ENCODE measurements at regions not wholly inside any gene's neighbourhood (a gene's known extent, or its start where the extent isn't known, plus 50 kb on each side); places are given as distances from the start of the nearest gene placed in this dataset.

DNA sequence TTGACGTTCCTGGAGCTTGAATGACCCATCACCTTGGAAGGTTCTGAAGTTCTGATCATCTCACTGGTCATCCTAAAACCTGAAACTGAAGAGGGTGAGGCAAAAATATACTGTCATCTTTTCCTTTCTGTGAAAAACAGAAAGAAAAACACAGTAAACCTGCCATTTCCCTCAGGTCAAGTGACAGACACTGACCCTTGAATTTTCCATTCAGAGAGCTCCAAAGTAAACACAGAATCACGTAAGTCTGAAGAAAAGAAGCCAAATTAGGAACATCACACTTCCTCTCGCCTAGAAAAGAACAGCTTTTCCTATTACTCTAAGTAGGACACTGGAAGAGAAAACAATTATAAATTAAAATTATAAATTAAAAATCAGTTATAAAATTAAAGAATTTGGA lies 78.7 kb upstream of the TGFBR2 start:
- POLR2A ChIA-PET: no interaction called here
- CTCF ChIA-PET: interaction anchor here (1.0 to 1.8 kb wide), 2 partner anchors 15 kb away, joined by 3 to 4 read pairs; no protein-coding TSS in a partner anchor
- no peak for DNase-seq (ENCODE audit: low read depth, low spot score)

DNA sequence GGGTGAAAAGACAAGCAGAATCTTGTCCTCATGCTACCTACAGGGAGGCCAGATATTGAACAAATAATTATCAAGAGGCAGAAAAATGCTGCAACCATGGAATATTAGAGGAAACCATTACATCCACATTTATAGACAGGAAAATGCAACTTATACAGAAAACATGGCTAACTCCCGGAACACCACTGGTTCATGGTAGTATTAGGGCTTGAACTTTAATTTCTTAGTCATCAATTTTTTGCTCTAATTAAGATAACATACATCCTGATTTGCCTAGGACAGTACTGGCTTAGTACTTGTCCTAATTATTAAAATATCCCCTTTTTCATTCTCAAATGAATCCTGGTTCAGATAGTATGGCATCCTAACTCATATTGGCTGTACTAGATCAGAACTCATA lies 76.3 kb upstream of the TGFBR2 start:
- ChIA-PET CTCF (no interaction called here), POLR2A (no interaction called here)
- TF ChIP-seq, protein P1, sequence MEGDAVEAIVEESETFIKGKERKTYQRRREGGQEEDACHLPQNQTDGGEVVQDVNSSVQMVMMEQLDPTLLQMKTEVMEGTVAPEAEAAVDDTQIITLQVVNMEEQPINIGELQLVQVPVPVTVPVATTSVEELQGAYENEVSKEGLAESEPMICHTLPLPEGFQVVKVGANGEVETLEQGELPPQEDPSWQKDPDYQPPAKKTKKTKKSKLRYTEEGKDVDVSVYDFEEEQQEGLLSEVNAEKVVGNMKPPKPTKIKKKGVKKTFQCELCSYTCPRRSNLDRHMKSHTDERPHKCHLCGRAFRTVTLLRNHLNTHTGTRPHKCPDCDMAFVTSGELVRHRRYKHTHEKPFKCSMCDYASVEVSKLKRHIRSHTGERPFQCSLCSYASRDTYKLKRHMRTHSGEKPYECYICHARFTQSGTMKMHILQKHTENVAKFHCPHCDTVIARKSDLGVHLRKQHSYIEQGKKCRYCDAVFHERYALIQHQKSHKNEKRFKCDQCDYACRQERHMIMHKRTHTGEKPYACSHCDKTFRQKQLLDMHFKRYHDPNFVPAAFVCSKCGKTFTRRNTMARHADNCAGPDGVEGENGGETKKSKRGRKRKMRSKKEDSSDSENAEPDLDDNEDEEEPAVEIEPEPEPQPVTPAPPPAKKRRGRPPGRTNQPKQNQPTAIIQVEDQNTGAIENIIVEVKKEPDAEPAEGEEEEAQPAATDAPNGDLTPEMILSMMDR (IDR thresholded peaks at IDR 0.05; ENCODE audit: insufficient read depth, low read length, missing control alignments): no peak
- H3K4me3 ChIP-seq (ENCODE audit: low read depth, low read length): no peak overlapping the region
- no peak for DNase-seq (ENCODE audit: low read depth, low spot score)

More for the DNA sequence above, 78.7 kb upstream of the TGFBR2 start:
- TF ChIP-seq, protein P1 (IDR thresholded peaks at IDR 0.05; ENCODE audit: insufficient read depth, low read length, missing control alignments): no peak
- no peak overlapping the region for H3K4me3 ChIP-seq (ENCODE audit: low read depth, low read length)

DNA sequence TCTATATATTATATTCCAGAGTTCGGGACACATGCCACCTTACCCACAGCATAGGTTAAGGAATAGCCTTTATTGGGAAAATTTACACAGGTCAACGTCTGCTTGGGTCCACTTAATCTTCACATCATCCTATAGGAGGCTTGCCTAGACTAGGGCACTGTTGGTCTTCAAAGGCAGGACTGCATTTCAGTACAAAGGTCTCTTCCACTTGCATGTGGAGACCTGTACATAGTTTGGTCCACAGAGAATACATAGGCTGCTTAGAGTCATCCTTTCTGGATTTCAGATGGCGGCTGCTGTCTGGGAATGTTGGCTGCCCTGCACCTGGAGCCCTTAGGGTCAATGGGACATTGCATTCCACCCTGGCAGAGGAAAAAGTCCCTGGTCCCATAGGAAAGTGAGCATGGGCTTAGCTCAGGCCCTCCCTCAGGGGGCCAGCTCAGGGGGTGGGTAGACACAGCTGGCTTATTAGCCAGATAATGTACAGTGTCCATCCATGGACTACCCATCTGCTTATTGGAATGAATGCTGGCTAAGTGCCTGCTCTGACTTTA lies 75.3 kb upstream of the TGFBR2 start:
- ChIA-PET CTCF (no interaction called here), POLR2A (no interaction called here)
- TF ChIP-seq, protein P1 (IDR thresholded peaks at IDR 0.05; ENCODE audit: insufficient read depth, low read length, missing control alignments): no peak
- no peak for DNase-seq (ENCODE audit: low read depth, low spot score)
- no peak overlapping the region for H3K4me3 ChIP-seq (ENCODE audit: low read depth, low read length)

DNA sequence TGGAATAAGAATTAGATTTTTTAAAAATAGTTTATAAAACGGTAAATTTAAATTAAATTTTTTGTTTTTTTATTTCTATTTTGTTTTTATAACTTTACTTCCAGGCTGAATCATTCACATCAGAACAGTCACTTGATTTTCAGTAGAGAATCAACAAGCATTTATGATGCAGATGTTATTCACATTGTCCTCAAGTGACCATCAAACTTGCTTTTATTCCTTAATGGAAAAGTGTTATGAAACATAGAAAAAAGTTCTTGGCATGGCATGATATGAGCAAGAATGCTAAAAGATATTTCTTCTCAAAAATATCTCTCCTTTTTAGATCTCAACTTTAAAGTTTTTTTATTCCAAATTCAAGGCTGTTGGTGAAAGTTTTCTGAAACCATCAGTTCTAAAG lies 70.9 kb upstream of the TGFBR2 start:
- H3K4me3 ChIP-seq (ENCODE audit: low read depth, low read length): no peak overlapping the region
- TF ChIP-seq, protein P1 (IDR thresholded peaks at IDR 0.05; ENCODE audit: insufficient read depth, low read length, missing control alignments): no peak
- ChIA-PET CTCF (no interaction called here), POLR2A (no interaction called here)
- DNase-seq (ENCODE audit: low read depth, low spot score): no peak

DNA sequence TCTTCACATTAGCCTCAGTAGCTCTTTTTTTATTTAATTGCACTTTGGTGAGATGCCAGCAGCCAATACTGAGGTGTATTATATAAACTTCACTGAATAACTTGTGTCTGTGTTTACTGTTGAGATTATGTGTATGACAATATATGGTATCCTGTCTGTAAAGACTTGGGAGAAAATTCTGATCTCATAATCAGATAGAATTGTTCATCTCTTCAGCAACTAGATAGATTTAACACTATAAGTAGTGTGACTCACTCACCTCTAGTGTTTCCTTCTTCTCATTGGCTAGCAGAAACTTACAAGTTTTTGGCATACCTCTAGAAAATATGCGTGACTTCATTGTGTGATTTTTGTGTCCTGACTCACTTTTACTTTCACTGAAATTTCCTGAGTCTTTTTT lies 67.6 kb upstream of the TGFBR2 start:
- CTCF ChIA-PET: interaction anchor here (1.0 kb wide), 1 partner anchor 155 kb away, joined by 3 read pairs; no protein-coding TSS in a partner anchor

DNA sequence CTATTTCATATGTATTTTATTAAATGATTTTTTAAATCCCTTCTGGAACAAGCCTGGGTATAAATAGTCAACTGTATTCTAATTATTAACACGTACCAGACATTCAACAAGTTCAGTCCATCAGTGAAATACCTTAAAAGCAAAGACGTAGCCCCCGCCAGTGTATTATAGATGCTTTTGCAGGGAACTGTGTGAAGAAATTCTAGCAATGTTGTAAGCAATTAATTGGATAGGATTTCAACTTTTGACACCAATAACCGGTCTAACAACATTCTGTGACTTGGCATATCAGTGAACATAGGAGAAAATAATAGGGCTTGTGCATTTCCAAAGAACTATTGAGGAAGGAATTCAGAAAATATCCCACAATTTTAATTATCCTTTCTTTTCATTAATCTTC lies 67.2 kb upstream of the TGFBR2 start:
- H3K4me3 ChIP-seq (ENCODE audit: low read depth, low read length): no peak overlapping the region
- CTCF ChIA-PET: interaction anchor here (1.2 kb wide), 1 partner anchor 9 kb away, joined by 5 read pairs; no protein-coding TSS in a partner anchor
- TF ChIP-seq, protein P1 (IDR thresholded peaks at IDR 0.05; ENCODE audit: insufficient read depth, low read length, missing control alignments): no peak
- POLR2A ChIA-PET: no interaction called here
- DNase-seq (ENCODE audit: low read depth, low spot score): no peak

More for the DNA sequence above, 67.6 kb upstream of the TGFBR2 start:
- DNase-seq (ENCODE audit: low read depth, low spot score): peak; percentile 54
- no peak overlapping the region for H3K4me3 ChIP-seq (ENCODE audit: low read depth, low read length)
- POLR2A ChIA-PET: interaction anchor here (0.7 to 0.9 kb wide), 2 partner anchors 27 to 220 kb away, joined by 3 read pairs; no protein-coding TSS in a partner anchor
- TF ChIP-seq, protein P1 (IDR thresholded peaks at IDR 0.05; ENCODE audit: insufficient read depth, low read length, missing control alignments): no peak
